ENCODE measurements at regions not wholly inside any gene's neighbourhood (a gene's known extent, or its start where the extent isn't known, plus 50 kb on each side); places are given as distances from the start of the nearest gene placed in this dataset.

DNA sequence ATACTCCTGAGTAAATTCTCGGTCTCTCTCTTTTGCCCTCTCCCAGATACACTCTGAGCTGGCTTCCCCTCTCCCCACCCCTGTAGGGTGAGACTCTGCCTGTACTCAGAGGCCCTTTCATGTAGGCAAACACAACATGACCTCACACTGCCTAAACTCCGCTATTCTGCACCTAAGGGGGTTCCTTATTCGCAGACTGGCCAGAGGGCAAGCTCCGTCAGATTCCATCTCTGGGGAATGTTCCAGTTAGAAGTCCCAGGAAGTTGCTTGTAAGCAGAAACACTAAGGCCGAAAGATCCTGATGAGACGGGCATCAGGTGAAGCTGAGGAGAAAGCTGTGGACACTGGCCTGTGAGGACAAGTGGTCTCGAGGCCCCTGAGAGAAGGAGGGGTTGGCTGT lies 165.9 kb downstream of the KTN1 start:
- no peak for TF ChIP-seq ZNF331 (CRISPR knock-in tag; IDR thresholded peaks at IDR 0.05; ENCODE audit: low read depth)
- TF ChIP-seq, protein P1, sequence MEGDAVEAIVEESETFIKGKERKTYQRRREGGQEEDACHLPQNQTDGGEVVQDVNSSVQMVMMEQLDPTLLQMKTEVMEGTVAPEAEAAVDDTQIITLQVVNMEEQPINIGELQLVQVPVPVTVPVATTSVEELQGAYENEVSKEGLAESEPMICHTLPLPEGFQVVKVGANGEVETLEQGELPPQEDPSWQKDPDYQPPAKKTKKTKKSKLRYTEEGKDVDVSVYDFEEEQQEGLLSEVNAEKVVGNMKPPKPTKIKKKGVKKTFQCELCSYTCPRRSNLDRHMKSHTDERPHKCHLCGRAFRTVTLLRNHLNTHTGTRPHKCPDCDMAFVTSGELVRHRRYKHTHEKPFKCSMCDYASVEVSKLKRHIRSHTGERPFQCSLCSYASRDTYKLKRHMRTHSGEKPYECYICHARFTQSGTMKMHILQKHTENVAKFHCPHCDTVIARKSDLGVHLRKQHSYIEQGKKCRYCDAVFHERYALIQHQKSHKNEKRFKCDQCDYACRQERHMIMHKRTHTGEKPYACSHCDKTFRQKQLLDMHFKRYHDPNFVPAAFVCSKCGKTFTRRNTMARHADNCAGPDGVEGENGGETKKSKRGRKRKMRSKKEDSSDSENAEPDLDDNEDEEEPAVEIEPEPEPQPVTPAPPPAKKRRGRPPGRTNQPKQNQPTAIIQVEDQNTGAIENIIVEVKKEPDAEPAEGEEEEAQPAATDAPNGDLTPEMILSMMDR (conservative IDR thresholded peaks at IDR 0.05; ENCODE audit: low read depth in 2 of 2) = no peak
- no peak for TF ChIP-seq EZH2phosphoT487 (IDR thresholded peaks at IDR 0.05; ENCODE audit: unreplicated experiment)
- TF ChIP-seq EZH2 (IDR thresholded peaks at IDR 0.05; ENCODE audit: low read depth, unreplicated experiment) = no peak
- TF ChIP-seq, protein P2, sequence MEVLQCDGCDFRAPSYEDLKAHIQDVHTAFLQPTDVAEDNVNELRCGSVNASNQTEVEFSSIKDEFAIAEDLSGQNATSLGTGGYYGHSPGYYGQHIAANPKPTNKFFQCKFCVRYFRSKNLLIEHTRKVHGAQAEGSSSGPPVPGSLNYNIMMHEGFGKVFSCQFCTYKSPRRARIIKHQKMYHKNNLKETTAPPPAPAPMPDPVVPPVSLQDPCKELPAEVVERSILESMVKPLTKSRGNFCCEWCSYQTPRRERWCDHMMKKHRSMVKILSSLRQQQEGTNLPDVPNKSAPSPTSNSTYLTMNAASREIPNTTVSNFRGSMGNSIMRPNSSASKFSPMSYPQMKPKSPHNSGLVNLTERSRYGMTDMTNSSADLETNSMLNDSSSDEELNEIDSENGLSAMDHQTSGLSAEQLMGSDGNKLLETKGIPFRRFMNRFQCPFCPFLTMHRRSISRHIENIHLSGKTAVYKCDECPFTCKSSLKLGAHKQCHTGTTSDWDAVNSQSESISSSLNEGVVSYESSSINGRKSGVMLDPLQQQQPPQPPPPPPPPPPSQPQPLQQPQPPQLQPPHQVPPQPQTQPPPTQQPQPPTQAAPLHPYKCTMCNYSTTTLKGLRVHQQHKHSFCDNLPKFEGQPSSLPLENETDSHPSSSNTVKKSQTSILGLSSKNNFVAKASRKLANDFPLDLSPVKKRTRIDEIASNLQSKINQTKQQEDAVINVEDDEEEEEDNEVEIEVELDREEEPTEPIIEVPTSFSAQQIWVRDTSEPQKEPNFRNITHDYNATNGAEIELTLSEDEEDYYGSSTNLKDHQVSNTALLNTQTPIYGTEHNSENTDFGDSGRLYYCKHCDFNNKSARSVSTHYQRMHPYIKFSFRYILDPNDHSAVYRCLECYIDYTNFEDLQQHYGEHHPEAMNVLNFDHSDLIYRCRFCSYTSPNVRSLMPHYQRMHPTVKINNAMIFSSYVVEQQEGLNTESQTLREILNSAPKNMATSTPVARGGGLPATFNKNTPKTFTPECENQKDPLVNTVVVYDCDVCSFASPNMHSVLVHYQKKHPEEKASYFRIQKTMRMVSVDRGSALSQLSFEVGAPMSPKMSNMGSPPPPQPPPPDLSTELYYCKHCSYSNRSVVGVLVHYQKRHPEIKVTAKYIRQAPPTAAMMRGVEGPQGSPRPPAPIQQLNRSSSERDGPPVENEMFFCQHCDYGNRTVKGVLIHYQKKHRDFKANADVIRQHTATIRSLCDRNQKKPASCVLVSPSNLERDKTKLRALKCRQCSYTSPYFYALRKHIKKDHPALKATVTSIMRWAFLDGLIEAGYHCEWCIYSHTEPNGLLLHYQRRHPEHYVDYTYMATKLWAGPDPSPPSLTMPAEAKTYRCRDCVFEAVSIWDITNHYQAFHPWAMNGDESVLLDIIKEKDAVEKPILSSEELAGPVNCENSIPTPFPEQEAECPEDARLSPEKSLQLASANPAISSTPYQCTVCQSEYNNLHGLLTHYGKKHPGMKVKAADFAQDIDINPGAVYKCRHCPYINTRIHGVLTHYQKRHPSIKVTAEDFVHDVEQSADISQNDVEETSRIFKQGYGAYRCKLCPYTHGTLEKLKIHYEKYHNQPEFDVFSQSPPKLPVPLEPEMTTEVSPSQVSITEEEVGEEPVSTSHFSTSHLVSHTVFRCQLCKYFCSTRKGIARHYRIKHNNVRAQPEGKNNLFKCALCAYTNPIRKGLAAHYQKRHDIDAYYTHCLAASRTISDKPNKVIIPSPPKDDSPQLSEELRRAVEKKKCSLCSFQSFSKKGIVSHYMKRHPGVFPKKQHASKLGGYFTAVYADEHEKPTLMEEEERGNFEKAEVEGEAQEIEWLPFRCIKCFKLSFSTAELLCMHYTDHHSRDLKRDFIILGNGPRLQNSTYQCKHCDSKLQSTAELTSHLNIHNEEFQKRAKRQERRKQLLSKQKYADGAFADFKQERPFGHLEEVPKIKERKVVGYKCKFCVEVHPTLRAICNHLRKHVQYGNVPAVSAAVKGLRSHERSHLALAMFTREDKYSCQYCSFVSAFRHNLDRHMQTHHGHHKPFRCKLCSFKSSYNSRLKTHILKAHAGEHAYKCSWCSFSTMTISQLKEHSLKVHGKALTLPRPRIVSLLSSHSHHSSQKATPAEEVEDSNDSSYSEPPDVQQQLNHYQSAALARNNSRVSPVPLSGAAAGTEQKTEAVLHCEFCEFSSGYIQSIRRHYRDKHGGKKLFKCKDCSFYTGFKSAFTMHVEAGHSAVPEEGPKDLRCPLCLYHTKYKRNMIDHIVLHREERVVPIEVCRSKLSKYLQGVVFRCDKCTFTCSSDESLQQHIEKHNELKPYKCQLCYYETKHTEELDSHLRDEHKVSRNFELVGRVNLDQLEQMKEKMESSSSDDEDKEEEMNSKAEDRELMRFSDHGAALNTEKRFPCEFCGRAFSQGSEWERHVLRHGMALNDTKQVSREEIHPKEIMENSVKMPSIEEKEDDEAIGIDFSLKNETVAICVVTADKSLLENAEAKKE (CRISPR knock-in tag; IDR thresholded peaks at IDR 0.05) = no peak
- no peak for TF ChIP-seq NANOG (IDR thresholded peaks at IDR 0.05; ENCODE audit: borderline replicate concordance)
- TF ChIP-seq, protein P3, sequence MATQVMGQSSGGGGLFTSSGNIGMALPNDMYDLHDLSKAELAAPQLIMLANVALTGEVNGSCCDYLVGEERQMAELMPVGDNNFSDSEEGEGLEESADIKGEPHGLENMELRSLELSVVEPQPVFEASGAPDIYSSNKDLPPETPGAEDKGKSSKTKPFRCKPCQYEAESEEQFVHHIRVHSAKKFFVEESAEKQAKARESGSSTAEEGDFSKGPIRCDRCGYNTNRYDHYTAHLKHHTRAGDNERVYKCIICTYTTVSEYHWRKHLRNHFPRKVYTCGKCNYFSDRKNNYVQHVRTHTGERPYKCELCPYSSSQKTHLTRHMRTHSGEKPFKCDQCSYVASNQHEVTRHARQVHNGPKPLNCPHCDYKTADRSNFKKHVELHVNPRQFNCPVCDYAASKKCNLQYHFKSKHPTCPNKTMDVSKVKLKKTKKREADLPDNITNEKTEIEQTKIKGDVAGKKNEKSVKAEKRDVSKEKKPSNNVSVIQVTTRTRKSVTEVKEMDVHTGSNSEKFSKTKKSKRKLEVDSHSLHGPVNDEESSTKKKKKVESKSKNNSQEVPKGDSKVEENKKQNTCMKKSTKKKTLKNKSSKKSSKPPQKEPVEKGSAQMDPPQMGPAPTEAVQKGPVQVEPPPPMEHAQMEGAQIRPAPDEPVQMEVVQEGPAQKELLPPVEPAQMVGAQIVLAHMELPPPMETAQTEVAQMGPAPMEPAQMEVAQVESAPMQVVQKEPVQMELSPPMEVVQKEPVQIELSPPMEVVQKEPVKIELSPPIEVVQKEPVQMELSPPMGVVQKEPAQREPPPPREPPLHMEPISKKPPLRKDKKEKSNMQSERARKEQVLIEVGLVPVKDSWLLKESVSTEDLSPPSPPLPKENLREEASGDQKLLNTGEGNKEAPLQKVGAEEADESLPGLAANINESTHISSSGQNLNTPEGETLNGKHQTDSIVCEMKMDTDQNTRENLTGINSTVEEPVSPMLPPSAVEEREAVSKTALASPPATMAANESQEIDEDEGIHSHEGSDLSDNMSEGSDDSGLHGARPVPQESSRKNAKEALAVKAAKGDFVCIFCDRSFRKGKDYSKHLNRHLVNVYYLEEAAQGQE (IDR thresholded peaks at IDR 0.05; ENCODE audit: unreplicated experiment) = no peak
- TF ChIP-seq POLR2AphosphoS5 (IDR thresholded peaks at IDR 0.05; ENCODE audit: low read depth) = no peak
- no peak for TF ChIP-seq CREB1 (CRISPR knock-in tag; IDR thresholded peaks at IDR 0.05; ENCODE audit: low read depth)
- no peak for TF ChIP-seq JUNB (IDR thresholded peaks at IDR 0.05; ENCODE audit: unreplicated experiment)
- TF ChIP-seq ZNF114 (CRISPR knock-in tag; IDR thresholded peaks at IDR 0.05) = no peak

All from GM23338 (cell line).